ENCODE measurements at regions not wholly inside any gene's neighbourhood (a gene's known extent, or its start where the extent isn't known, plus 50 kb on each side); places are given as distances from the start of the nearest gene placed in this dataset.
A peak's percentile ranks its signal among the peaks of the same experiment; 100 is the strongest.

- H3K4me3 Mint-ChIP-seq, result no peak overlapping the region
- H3K9me3 Mint-ChIP-seq, result no peaks in the 10 kb centered on the region
- DNase-seq, result peak; percentile 52
- H3K27me3 Mint-ChIP-seq (ENCODE audit: insufficient read depth), result no peaks in the 10 kb centered on the region; the same call in 1 of the 2 replicates
- TF ChIP-seq CTCF (IDR thresholded peaks at IDR 0.05), result peak; percentile 90
- H3K36me3 Mint-ChIP-seq (ENCODE audit: low read depth), result no peaks in the 10 kb centered on the region
- H3K27ac Mint-ChIP-seq, result no peak overlapping the region
- peaks cover 10% of the 10 kb centered on the region; the same call in 1 of the 2 replicates for H3K4me1 Mint-ChIP-seq (ENCODE audit: low read depth)
Measured at GRCh38 chr7:16078076-16078952, 343.0 kb downstream of the CRPPA start.

- peak; percentile 94 for TF ChIP-seq CTCF (IDR thresholded peaks at IDR 0.05)
- Mint-ChIP-seq H3K36me3 (ENCODE audit: low read depth) (no peaks in the 10 kb centered on the region), H3K4me1 (ENCODE audit: low read depth) (peaks cover 18% of the 10 kb centered on the region), H3K27ac (no peak overlapping the region), H3K27me3 (ENCODE audit: insufficient read depth) (no peaks in the 10 kb centered on the region), H3K4me3 (no peak overlapping the region), H3K9me3 (no peaks in the 10 kb centered on the region)
- peak; percentile 69 for DNase-seq
Measured at GRCh38 chr7:16071246-16071857, 350.0 kb downstream of the CRPPA start.

GRCh38 chr7:16070806-16071205, 350.5 kb downstream of the CRPPA start:
- no peak overlapping the region for H3K4me3 Mint-ChIP-seq
- no peak for TF ChIP-seq CTCF (IDR thresholded peaks at IDR 0.05)
- peaks cover 18% of the 10 kb centered on the region for H3K4me1 Mint-ChIP-seq (ENCODE audit: low read depth)
- no peaks in the 10 kb centered on the region for H3K9me3 Mint-ChIP-seq
- H3K27me3 Mint-ChIP-seq (ENCODE audit: insufficient read depth), result no peaks in the 10 kb centered on the region
- no peak for DNase-seq
- no peak overlapping the region for H3K27ac Mint-ChIP-seq
- H3K36me3 Mint-ChIP-seq (ENCODE audit: low read depth), result no peaks in the 10 kb centered on the region

GRCh38 chr7:16069998-16070397, 351.3 kb downstream of the CRPPA start:
- H3K36me3 Mint-ChIP-seq (ENCODE audit: low read depth), result no peaks in the 10 kb centered on the region
- peaks cover 18% of the 10 kb centered on the region for H3K4me1 Mint-ChIP-seq (ENCODE audit: low read depth)
- H3K9me3 Mint-ChIP-seq, result no peaks in the 10 kb centered on the region
- DNase-seq, result no peak
- no peak for TF ChIP-seq CTCF (IDR thresholded peaks at IDR 0.05)
- H3K27ac Mint-ChIP-seq, result no peak overlapping the region
- H3K27me3 Mint-ChIP-seq (ENCODE audit: insufficient read depth), result no peaks in the 10 kb centered on the region
- no peak overlapping the region for H3K4me3 Mint-ChIP-seq

GRCh38 chr7:16068183-16068582, 353.2 kb downstream of the CRPPA start:
- peaks cover 28% of the 10 kb centered on the region for H3K4me1 Mint-ChIP-seq (ENCODE audit: low read depth)
- TF ChIP-seq CTCF (IDR thresholded peaks at IDR 0.05), result no peak
- peaks cover 2% of the 10 kb centered on the region for H3K27me3 Mint-ChIP-seq (ENCODE audit: insufficient read depth)
- no peak overlapping the region for H3K4me3 Mint-ChIP-seq
- H3K36me3 Mint-ChIP-seq (ENCODE audit: low read depth), result no peaks in the 10 kb centered on the region
- H3K9me3 Mint-ChIP-seq, result no peaks in the 10 kb centered on the region
- DNase-seq, result no peak
- no peak overlapping the region for H3K27ac Mint-ChIP-seq

Data from HFFc6 (cell line).